Right forelimb (tissue), 1 donor: ENCODE measurements at regions not wholly inside any gene's neighbourhood (a gene's known extent, or its start where the extent isn't known, plus 50 kb on each side); places are given as distances from the start of the nearest gene placed in this dataset.
"Not testable (repeated sequence)": the region's sequence is repeated elsewhere in the genome, so short reads cannot be mapped to it uniquely, and the experiment has no call there.

Experiments
- DNase-seq: peaks from one replicate; pipeline ENCODE4 v3.0.0-alpha.2; 2018

GRCh38 chrX:12060489-12061260 lies 77.6 kb upstream of the FRMPD4 start:
- no peak for DNase-seq

- no peak for DNase-seq
Observed at GRCh38 chrX:12065251-12065650, 73.0 kb upstream of the FRMPD4 start.

GRCh38 chrX:12076046-12076445 lies 62.2 kb upstream of the FRMPD4 start:
- no peak for DNase-seq

- no peak for DNase-seq
Observed at GRCh38 chrX:12080265-12080664, 58.0 kb upstream of the FRMPD4 start.

- DNase-seq: not testable (repeated sequence)
Observed at GRCh38 chrX:12082959-12083358, 55.3 kb upstream of the FRMPD4 start.
